Endothelial cell of umbilical vein (primary cell): ENCODE measurements at regions not wholly inside any gene's neighbourhood (a gene's known extent, or its start where the extent isn't known, plus 50 kb on each side); places are given as distances from the start of the nearest gene placed in this dataset.

Source experiments
- BruUV-seq: library from RNA; stranded (reverse); fragments of 400-500 nt; replicated peaks from 2 replicates; lab custom pipeline; 2021; lab: Mats Ljungman, UMichigan
- CTCF ChIA-PET: fragments of 300-600, 350-600 bp; sonication (Branson Sonifier 250); formaldehyde crosslinking; loops from one replicate; lab custom pipeline; 2021; ENCODE audit warnings: antibody characterized with exemption, inconsistent platforms; lab: Charles Lee
- POLR2A ChIA-PET: fragments of 300-600, 350-600 bp; sonication (Branson Sonifier 250); formaldehyde crosslinking; loops from one replicate; lab custom pipeline; 2021; ENCODE audit warnings: antibody characterized with exemption, inconsistent platforms; lab: Charles Lee
- DNase-seq: peaks from one replicate; pipeline ENCODE4 v3.0.0-alpha.2; 2011; ENCODE audit warnings: low read depth, low spot score
- FAIRE-seq: peaks from 2 replicates; lab custom pipeline; 2011; peaks lifted over from hg19 to GRCh38; lab: Jason Lieb, UNC
- H2AFZ ChIP-seq: 2 replicates; pipeline ENCODE4 v1.6.0; 2012; ENCODE audit warnings: low read depth, low read length, control low read depth, inconsistent platforms
- H3K27ac ChIP-seq: 2 replicates; pipeline ENCODE4 v1.5.1; 2011; ENCODE audit warnings: low read depth, mild to moderate bottlenecking, control low read depth, low read length, moderate library complexity; ENCODE audit not compliant: insufficient read depth
- H3K27me3 ChIP-seq, 2 experiments: 2 replicates each; pipeline versions ENCODE4 v1.6.0 to v1.6.1; 2011; ENCODE audit warnings: low read length in 2 of 2, mixed read lengths in 1 of 2; ENCODE audit not compliant: control insufficient read depth in 2 of 2, insufficient read depth in 2 of 2
- H3K36me3 ChIP-seq, 2 experiments: 2 replicates in 1 of 2; 3 replicates in 1 of 2; pipeline ENCODE4 v1.5.1; 2011; ENCODE audit warnings: low read length in 2 of 2, mild to moderate bottlenecking in 1 of 2, moderate library complexity in 1 of 2; ENCODE audit not compliant: control insufficient read depth in 2 of 2, insufficient read depth in 2 of 2; ENCODE audit errors: extremely low read depth in 1 of 2
- H3K4me1 ChIP-seq: 3 replicates; pipeline ENCODE4 v1.5.1; 2011; ENCODE audit warnings: mild to moderate bottlenecking, low read length; ENCODE audit not compliant: control insufficient read depth, insufficient read depth; ENCODE audit errors: extremely low read depth
- H3K4me2 ChIP-seq: 2 replicates; pipeline ENCODE4 v1.6.1; 2011; ENCODE audit warnings: low read length, control low read depth, mixed read lengths; ENCODE audit not compliant: insufficient read depth
- H3K4me3 ChIP-seq, 3 experiments: fragments of 200-600 bp in 1 of 3; sonication (generic), shearing (Covaris generic) in 1 of 3; replicated peaks in 1 of 3; 2 replicates each; pipeline ENCODE4 v1.5.1; 2011 to 2016; ENCODE audit warnings: control low read depth in 3 of 3, low read length in 3 of 3, mild to moderate bottlenecking in 2 of 3, inconsistent platforms in 1 of 3, low read depth in 1 of 3, moderate library complexity in 1 of 3; ENCODE audit not compliant: insufficient read depth in 1 of 3
- H3K79me2 ChIP-seq: 2 replicates; pipeline ENCODE4 v1.6.0; 2012; ENCODE audit warnings: low read length, inconsistent platforms; ENCODE audit not compliant: control insufficient read depth, insufficient read depth
- H3K9ac ChIP-seq: replicated peaks from 2 replicates; pipeline ENCODE3; 2011; ENCODE audit warnings: low read length, control low read depth; ENCODE audit not compliant: insufficient read depth; ENCODE audit errors: extremely low read depth
- H3K9me1 ChIP-seq: replicated peaks from 3 replicates; pipeline ENCODE4 v1.6.0; 2011; ENCODE audit warnings: mild to moderate bottlenecking, low read length; ENCODE audit not compliant: control insufficient read depth, insufficient read depth; ENCODE audit errors: extremely low read depth
- H3K9me3 ChIP-seq: replicated peaks from 2 replicates; pipeline ENCODE4 v1.5.1; 2012; ENCODE audit warnings: low read length, inconsistent platforms; ENCODE audit not compliant: control insufficient read depth, insufficient read depth
- H4K20me1 ChIP-seq: replicated peaks from 2 replicates; pipeline ENCODE3; 2011; ENCODE audit warnings: mild to moderate bottlenecking, low read length; ENCODE audit not compliant: control insufficient read depth, insufficient read depth; ENCODE audit errors: extremely low read depth
- CTCF ChIP-seq, 2 donors: IDR thresholded peaks; 1 replicate in 1 of 2; 2 replicates in 1 of 2; pipeline ENCODE4 v1.5.1; 2011; ENCODE audit warnings: low read length in 2 of 2, mild to moderate bottlenecking in 2 of 2, moderate library complexity in 2 of 2, control low read depth in 1 of 2, inconsistent platforms in 1 of 2, low read depth in 1 of 2; ENCODE audit not compliant: insufficient read depth in 1 of 2; ENCODE audit errors: extremely low read depth in 1 of 2
- EZH2 ChIP-seq: IDR thresholded peaks from 2 replicates; pipeline ENCODE4 v1.6.1; 2012; ENCODE audit warnings: borderline replicate concordance, low read depth, mild to moderate bottlenecking, moderate library complexity, low read length, inconsistent platforms; ENCODE audit not compliant: severe bottlenecking
- FOS ChIP-seq: IDR thresholded peaks from 2 replicates; pipeline ENCODE4 v1.6.1; 2011; ENCODE audit warnings: mild to moderate bottlenecking, low read length, moderate library complexity, borderline replicate concordance; ENCODE audit not compliant: insufficient read depth
- JUN ChIP-seq: IDR thresholded peaks from 2 replicates; pipeline ENCODE4 v1.6.1; 2011; ENCODE audit warnings: borderline replicate concordance, low read depth; ENCODE audit not compliant: insufficient read length, insufficient read depth
- POLR2A ChIP-seq: IDR thresholded peaks from 2 replicates; pipeline ENCODE4 v1.6.1; 2012; ENCODE audit warnings: low read depth, mild to moderate bottlenecking, control low read depth, low read length
- dilution Hi-C: fragments of 300-500 bp; cut with MboI; formaldehyde crosslinking; loops from one replicate; pipeline ENCODE4 v1.15.0; 2019; ENCODE audit warnings: low sequenced_read_pairs; ENCODE audit not compliant: extremely low pct_ligation_motif_present
- intact Hi-C: fragments of 100-400 bp; cut with micrococcal nuclease; formaldehyde crosslinking; loops from one replicate; pipeline ENCODE4 v1.10.0; 2022

- DNase-seq: peak; percentile 39
- Histone ChIP-seq H2AFZ (no peak overlapping the region), H3K9me3 (no peaks in the 10 kb centered on the region), H3K9me1 (no peaks in the 10 kb centered on the region), H3K27me3 (no peaks in the 10 kb centered on the region), H3K4me1 (no peaks in the 10 kb centered on the region), H3K79me2 (no peaks in the 10 kb centered on the region), H3K4me3 (no peak overlapping the region), H3K36me3 (no peaks in the 10 kb centered on the region), H3K27ac (no peak overlapping the region), H3K9ac (no peak overlapping the region), H4K20me1 (no peaks in the 10 kb centered on the region), H3K4me2 (no peak overlapping the region)
- intact Hi-C loops: no loop called here
- CTCF ChIA-PET: interaction anchor here (1.6 kb wide), 1 partner anchor 68 kb away, joined by 4 read pairs; no protein-coding TSS in a partner anchor
- no TSS peak for BruUV-seq
- dilution Hi-C loops: no loop called here
- no peak for FAIRE-seq
- POLR2A ChIA-PET: no interaction called here
- TF ChIP-seq EZH2: no peak
- TF ChIP-seq CTCF (IDR thresholded peaks at IDR 0.05; ENCODE audit: extremely low read depth in 1 of 2, insufficient read depth in 1 of 2, low read depth in 1 of 2, low read length in 2 of 2): no peak
- no peak for TF ChIP-seq POLR2A
- no peak for TF ChIP-seq FOS
- no peak for TF ChIP-seq JUN
Observed at GRCh38 chrX:16511796-16512776, 137.9 kb upstream of the S100G start.
